HepG2 (cell line): ENCODE measurements at regions not wholly inside any gene's neighbourhood (a gene's known extent, or its start where the extent isn't known, plus 50 kb on each side); places are given as distances from the start of the nearest gene placed in this dataset.

Experiments used
- ATAC-seq: fragments of 200-7000 bp; cut with Tn5 transposase; 3 replicates; pipeline ENCODE4 v1.9.1; 2020; ENCODE audit warnings: mild to moderate bottlenecking, moderate library complexity
- BruUV-seq: library from RNA; stranded (reverse); fragments of 400-500 nt; replicated peaks from 2 replicates; lab custom pipeline; 2021; lab: Mats Ljungman, UMichigan
- CTCF ChIA-PET: fragments of 300-600 bp; formaldehyde crosslinking; extraction: SDS; loops from one replicate; lab custom pipeline; 2021; ENCODE audit warnings: low total read pairs, inconsistent platforms, low intra/inter-chr PET ratio; lab: Yijun Ruan, JAX
- POLR2A ChIA-PET: fragments of 350-600 bp; sonication (Branson Sonifier 250); formaldehyde crosslinking; loops from one replicate; lab custom pipeline; 2020; ENCODE audit warnings: antibody characterized with exemption, inconsistent platforms; lab: Yijun Ruan, JAX
- DNase-seq: peaks from one replicate; pipeline ENCODE4 v3.0.0-alpha.2; 2015; ENCODE audit warnings: low spot score
- FAIRE-seq: peaks from 3 replicates; lab custom pipeline; 2011; peaks lifted over from hg19 to GRCh38; lab: Jason Lieb, UNC
- H2AFZ ChIP-seq: one replicate; pipeline ENCODE4 v1.6.1; 2011; ENCODE audit warnings: low read length, inconsistent platforms
- H3K27ac ChIP-seq: fragments of 300-600 bp; 3 replicates; pipeline ENCODE4 v1.8.0; 2011; ENCODE audit warnings: mixed run types, mild to moderate bottlenecking, mixed read lengths, low read length, inconsistent platforms; ENCODE audit not compliant: insufficient read depth; ENCODE audit errors: extremely low read length
- H3K27me3 ChIP-seq, 2 experiments: fragments of 200-600 bp in 1 of 2; 2 replicates in 1 of 2; 3 replicates in 1 of 2; pipeline versions ENCODE4 v1.6.0 to v1.8.0; 2011; ENCODE audit warnings: low read length in 2 of 2, mild to moderate bottlenecking in 2 of 2, moderate library complexity in 2 of 2, inconsistent platforms in 1 of 2; ENCODE audit not compliant: insufficient read depth in 2 of 2, control insufficient read depth in 1 of 2
- H3K36me3 ChIP-seq, 2 experiments: fragments of 200-600 bp in 1 of 2; replicated peaks in 1 of 2; 2 replicates in 1 of 2; 3 replicates in 1 of 2; pipeline versions ENCODE4 v1.5.1 to v1.8.0; 2011; ENCODE audit warnings: low read length in 2 of 2, inconsistent platforms in 1 of 2; ENCODE audit not compliant: insufficient read depth in 2 of 2, control insufficient read depth in 1 of 2
- H3K4me1 ChIP-seq: 2 replicates; pipeline ENCODE4 v1.5.1; 2012; ENCODE audit warnings: low read length, inconsistent platforms; ENCODE audit not compliant: insufficient read depth
- H3K4me2 ChIP-seq: 2 replicates; pipeline ENCODE4 v1.6.0; 2011; ENCODE audit warnings: low read depth, low read length, inconsistent platforms
- H3K4me3 ChIP-seq, 3 experiments: fragments of 200-600 bp in 1 of 3; sonication (generic), shearing (Covaris generic) in 1 of 3; replicated peaks in 1 of 3; 2 replicates each; pipeline ENCODE4 v1.5.1; 2011 to 2016; ENCODE audit warnings: low read length in 3 of 3, inconsistent platforms in 2 of 3, low read depth in 2 of 3, mild to moderate bottlenecking in 2 of 3, control low read depth in 1 of 3, mixed read lengths in 1 of 3; ENCODE audit not compliant: insufficient read depth in 1 of 3
- H3K79me2 ChIP-seq: one replicate; pipeline ENCODE4 v1.6.1; 2011; ENCODE audit warnings: low read length, inconsistent platforms; ENCODE audit not compliant: insufficient read depth
- H3K9ac ChIP-seq: 2 replicates; pipeline ENCODE4 v1.6.0; 2011; ENCODE audit warnings: mild to moderate bottlenecking, low read depth, low read length, inconsistent platforms; ENCODE audit not compliant: insufficient read depth
- H3K9me3 ChIP-seq: 2 replicates; pipeline ENCODE4 v1.5.1; 2012; ENCODE audit warnings: mild to moderate bottlenecking, low read length
- H4K20me1 ChIP-seq: 2 replicates; pipeline ENCODE4 v1.6.0; 2011; ENCODE audit warnings: inconsistent platforms, mild to moderate bottlenecking, low read length, moderate library complexity; ENCODE audit not compliant: insufficient read depth
- KDM4B ChIP-seq: sonication (generic); formaldehyde crosslinking; IDR thresholded peaks from 2 replicates; pipeline ENCODE4 v1.4.0; 2020; ENCODE audit warnings: missing genetic modification reagents
- MAFF ChIP-seq: IDR thresholded peaks from 2 replicates; pipeline ENCODE4 v1.6.1; 2011; ENCODE audit warnings: low read depth, low read length, improper control_type of control experiment
- MYC ChIP-seq: sonication (generic); formaldehyde crosslinking; IDR thresholded peaks from 2 replicates; pipeline ENCODE4 v1.9.0; 2021; ENCODE audit warnings: missing genetic modification reagents, borderline replicate concordance
- NONO ChIP-seq, 2 experiments: fragments of 450-650 bp in 1 of 2; sonication (generic) in 1 of 2; formaldehyde crosslinking in 1 of 2; IDR thresholded peaks in 1 of 2; conservative IDR thresholded peaks in 1 of 2; 2 replicates each; pipeline versions ENCODE4 v1.6.1 to v1.8.0; 2017 to 2022; ENCODE audit warnings: mild to moderate bottlenecking in 1 of 2, missing genetic modification reagents in 1 of 2, moderate library complexity in 1 of 2
- POLR2AphosphoS2 ChIP-seq: IDR thresholded peaks from 2 replicates; pipeline ENCODE4 v1.6.1; 2011; ENCODE audit warnings: low read depth, low read length, improper control_type of control experiment
- PRDM4 ChIP-seq: sonication (generic); formaldehyde crosslinking; IDR thresholded peaks from 2 replicates; pipeline ENCODE4 v1.9.0; 2021; ENCODE audit warnings: missing genetic modification reagents, borderline replicate concordance
- SAP130 ChIP-seq: IDR thresholded peaks from 2 replicates; pipeline ENCODE4 v1.6.1; 2016; ENCODE audit warnings: low read depth
- ZNF180 ChIP-seq: sonication (generic); formaldehyde crosslinking; IDR thresholded peaks from 2 replicates; pipeline ENCODE4 v1.4.0; 2020; ENCODE audit warnings: low read depth, missing genetic modification reagents, borderline replicate concordance
- ZNF569 ChIP-seq: sonication (generic); formaldehyde crosslinking; IDR thresholded peaks from 2 replicates; pipeline ENCODE4 v1.5.0; 2020; ENCODE audit warnings: mild to moderate bottlenecking, missing genetic modification reagents, moderate library complexity, borderline replicate concordance
- ZNF768 ChIP-seq: sonication (generic); formaldehyde crosslinking; IDR thresholded peaks from 2 replicates; pipeline ENCODE4 v1.4.0; 2020; ENCODE audit warnings: missing genetic modification reagents
- WGBS: methylation state at CpG from one replicate; pipeline ENCODE4 v1.1.6; 2017; ENCODE audit warnings: low lambda C conversion rate; 5-methylcytosine and 5-hydroxymethylcytosine counted together
- in situ Hi-C: cut with HindIII; loops from 2 replicates; pipeline ENCODE4 v1.10.0; 2017; ENCODE audit warnings: low pct_unique_long_range_greater_than_20kb; ENCODE audit not compliant: extremely low pct_ligation_motif_present
- intact Hi-C: fragments of 100-400 bp; cut with micrococcal nuclease; formaldehyde crosslinking; loops from one replicate; pipeline ENCODE4 v1.10.0; 2022; ENCODE audit not compliant: unreplicated experiment
- TF ChIP-seq, protein P1 (sequence below): IDR thresholded peaks from 2 replicates; pipeline ENCODE4 v1.6.1; 2016

DNA sequence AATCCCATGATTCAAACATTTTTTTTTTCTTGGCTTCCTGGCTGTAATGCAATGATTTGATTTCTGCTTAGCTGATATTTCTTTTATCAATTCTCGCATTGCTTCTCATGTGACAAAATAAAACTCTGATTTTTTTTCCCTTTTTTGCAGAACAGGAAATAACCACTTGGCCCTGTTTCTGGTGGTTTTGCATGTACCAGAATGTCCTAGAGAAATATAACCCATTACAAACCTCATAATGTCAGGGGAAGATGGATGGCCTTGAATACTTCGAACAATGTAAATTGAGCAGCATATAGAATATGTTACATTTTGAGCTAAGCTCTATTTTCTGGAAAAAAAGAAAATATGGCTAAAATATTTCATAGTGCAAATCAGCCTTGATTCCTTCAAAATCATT, 275.6 kb downstream of the RAP2B start:
- no peaks in the 10 kb centered on the region for H3K27me3 ChIP-seq
- CTCF ChIA-PET, result no interaction called here
- intact Hi-C loops, result loop anchor here (5.0 kb wide), 2 partner anchors 145 to 410 kb away; no protein-coding TSS in a partner anchor
- H2AFZ ChIP-seq, result no peak overlapping the region
- 0% methylated on average over 2 of the region's 2 CpGs for WGBS
- H3K9ac ChIP-seq, result no peak overlapping the region
- BruUV-seq, result no TSS peak
- no peaks in the 10 kb centered on the region for H3K79me2 ChIP-seq
- no peak for TF ChIP-seq KDM4B (CRISPR knock-in tag)
- TF ChIP-seq, protein P1, sequence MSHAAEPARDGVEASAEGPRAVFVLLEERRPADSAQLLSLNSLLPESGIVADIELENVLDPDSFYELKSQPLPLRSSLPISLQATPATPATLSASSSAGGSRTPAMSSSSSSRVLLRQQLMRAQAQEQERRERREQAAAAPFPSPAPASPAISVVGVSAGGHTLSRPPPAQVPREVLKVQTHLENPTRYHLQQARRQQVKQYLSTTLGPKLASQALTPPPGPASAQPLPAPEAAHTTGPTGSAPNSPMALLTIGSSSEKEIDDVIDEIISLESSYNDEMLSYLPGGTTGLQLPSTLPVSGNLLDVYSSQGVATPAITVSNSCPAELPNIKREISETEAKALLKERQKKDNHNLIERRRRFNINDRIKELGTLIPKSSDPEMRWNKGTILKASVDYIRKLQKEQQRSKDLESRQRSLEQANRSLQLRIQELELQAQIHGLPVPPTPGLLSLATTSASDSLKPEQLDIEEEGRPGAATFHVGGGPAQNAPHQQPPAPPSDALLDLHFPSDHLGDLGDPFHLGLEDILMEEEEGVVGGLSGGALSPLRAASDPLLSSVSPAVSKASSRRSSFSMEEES (CRISPR knock-in tag), result no peak
- no peak for TF ChIP-seq SAP130 (CRISPR knock-in tag)
- no peak for TF ChIP-seq ZNF180 (CRISPR knock-in tag)
- TF ChIP-seq ZNF569 (CRISPR knock-in tag), result no peak
- in situ Hi-C loops, result loop anchor here (25.0 kb wide), 1 partner anchor 400 kb away; no protein-coding TSS in a partner anchor
- ATAC-seq, result no peak
- H4K20me1 ChIP-seq, result no peaks in the 10 kb centered on the region
- no peak for FAIRE-seq
- no peaks in the 10 kb centered on the region for H3K4me1 ChIP-seq
- no peaks in the 10 kb centered on the region for H3K36me3 ChIP-seq
- H3K4me3 ChIP-seq, result no peak overlapping the region
- H3K4me2 ChIP-seq, result no peak overlapping the region
- DNase-seq, result no peak
- no peaks in the 10 kb centered on the region for H3K9me3 ChIP-seq
- POLR2A ChIA-PET, result no interaction called here
- no peak overlapping the region for H3K27ac ChIP-seq

DNA sequence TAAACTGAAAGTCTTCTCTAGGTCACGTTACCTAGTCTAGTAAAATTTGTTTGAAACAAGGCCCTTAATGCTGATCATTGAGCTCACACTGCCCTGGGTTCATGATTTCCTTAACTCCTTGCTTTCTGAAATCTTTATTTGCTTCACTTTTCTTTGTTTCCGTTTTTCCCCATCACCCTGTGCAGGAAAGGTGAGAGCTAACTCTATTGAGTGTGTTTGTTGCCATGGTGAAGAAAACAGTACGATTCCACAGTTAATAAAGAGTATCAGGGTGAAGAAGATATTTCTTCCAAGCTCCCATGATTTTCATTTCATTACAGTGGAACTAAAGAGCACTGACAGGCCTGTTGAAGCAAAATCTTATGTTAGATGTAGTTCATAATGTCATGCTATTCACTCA, 276.2 kb downstream of the RAP2B start:
- ATAC-seq, result no peak
- no peaks in the 10 kb centered on the region for H3K36me3 ChIP-seq
- no peaks in the 10 kb centered on the region for H3K9me3 ChIP-seq
- no TSS peak for BruUV-seq
- no peak overlapping the region for H2AFZ ChIP-seq
- H3K4me2 ChIP-seq, result no peak overlapping the region
- H3K27me3 ChIP-seq, result no peaks in the 10 kb centered on the region
- intact Hi-C loops, result loop anchor here (5.0 kb wide), 2 partner anchors 146 to 411 kb away; no protein-coding TSS in a partner anchor
- WGBS, result 1% methylated on average over 3 of the region's 3 CpGs
- no peak overlapping the region for H3K9ac ChIP-seq
- ChIA-PET POLR2A (no interaction called here), CTCF (no interaction called here)
- no peak overlapping the region for H3K27ac ChIP-seq
- no peaks in the 10 kb centered on the region for H3K4me1 ChIP-seq
- no peak for DNase-seq
- no peak overlapping the region for H3K4me3 ChIP-seq
- in situ Hi-C loops, result loop anchor here (25.0 kb wide), 1 partner anchor 401 kb away; no protein-coding TSS in a partner anchor
- H4K20me1 ChIP-seq, result no peaks in the 10 kb centered on the region
- FAIRE-seq, result no peak
- H3K79me2 ChIP-seq, result no peaks in the 10 kb centered on the region
- TF ChIP-seq POLR2AphosphoS2 (no peak), MAFF (no peak), NONO (IDR thresholded peaks at IDR 0.05) (no peak), NONO (CRISPR knock-in tag; conservative IDR thresholded peaks at IDR 0.05) (no peak), ZNF768 (no peak), PRDM4 (CRISPR knock-in tag) (no peak), MYC (CRISPR knock-in tag) (no peak)
